Stimulated activated CD4-positive, alpha-beta T cell treated with anti-CD3 and anti-CD28 coated beads, Interleukin-4, amount 100 ng/mL, for 24 hours (primary cell): ENCODE measurements at regions not wholly inside any gene's neighbourhood (a gene's known extent, or its start where the extent isn't known, plus 50 kb on each side); places are given as distances from the start of the nearest gene placed in this dataset.

Experiments
- DNase-seq: peaks from one replicate; pipeline ENCODE4 v3.0.0-alpha.2; 2020

DNA sequence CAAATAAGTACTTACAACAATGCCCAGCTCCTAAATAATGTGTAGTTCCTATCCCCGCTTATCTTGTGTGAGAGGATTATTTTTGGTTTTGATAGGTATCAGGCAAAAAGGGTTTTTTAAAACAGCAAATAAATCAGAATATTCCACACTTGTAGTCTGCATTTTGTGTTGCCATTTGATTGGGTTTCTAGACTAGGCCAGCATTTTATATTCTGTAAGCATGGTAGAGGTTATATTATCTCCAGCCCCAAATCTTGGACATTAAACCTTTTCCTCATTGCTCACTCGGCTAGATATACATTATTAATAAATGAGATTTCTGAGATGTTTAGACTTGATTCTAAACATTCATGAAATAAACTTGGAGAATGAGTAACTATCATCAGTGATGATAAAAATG, 165.7 kb upstream of the C1orf21 start:
- DNase-seq = no peak

DNA sequence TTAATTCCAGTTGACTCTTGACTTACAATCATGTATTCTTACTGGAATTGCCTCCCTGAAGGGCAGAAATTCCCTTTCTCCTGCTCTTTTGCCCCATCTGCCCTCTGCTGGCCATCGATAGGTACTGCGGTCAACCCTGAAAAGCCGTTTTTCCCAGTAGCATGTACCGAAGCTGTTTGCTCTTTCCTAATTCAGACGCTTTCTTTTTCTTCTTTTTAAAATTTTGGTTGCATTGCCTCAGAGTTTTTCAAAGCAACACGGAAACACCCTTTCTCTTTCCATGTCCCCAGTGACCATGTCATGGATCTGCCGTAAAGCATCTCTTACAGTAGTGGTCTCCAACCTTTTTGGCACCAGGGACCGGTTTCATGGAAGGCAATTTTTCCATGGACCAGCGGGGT, 164.2 kb upstream of the C1orf21 start:
- DNase-seq = peak; percentile 46

DNA sequence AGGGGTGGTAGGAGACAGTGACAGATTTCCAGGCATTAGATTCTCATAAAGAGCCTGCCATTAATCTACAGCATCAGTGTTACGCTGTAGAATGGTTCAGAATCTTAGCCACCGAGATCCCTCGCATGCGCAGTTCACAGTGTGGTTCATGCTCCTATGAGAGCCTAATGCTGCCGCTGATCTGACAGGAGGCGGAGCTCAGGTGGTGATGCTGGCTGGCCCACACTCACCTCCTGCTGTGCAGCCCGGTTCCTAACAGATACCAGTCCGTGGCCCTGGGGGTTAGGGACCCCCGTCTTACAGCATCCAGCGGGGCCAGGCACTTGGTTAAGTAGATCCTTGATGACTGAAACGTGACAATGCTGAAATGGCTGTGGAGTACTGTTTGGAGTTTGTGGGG, 163.6 kb upstream of the C1orf21 start:
- no peak for DNase-seq

DNA sequence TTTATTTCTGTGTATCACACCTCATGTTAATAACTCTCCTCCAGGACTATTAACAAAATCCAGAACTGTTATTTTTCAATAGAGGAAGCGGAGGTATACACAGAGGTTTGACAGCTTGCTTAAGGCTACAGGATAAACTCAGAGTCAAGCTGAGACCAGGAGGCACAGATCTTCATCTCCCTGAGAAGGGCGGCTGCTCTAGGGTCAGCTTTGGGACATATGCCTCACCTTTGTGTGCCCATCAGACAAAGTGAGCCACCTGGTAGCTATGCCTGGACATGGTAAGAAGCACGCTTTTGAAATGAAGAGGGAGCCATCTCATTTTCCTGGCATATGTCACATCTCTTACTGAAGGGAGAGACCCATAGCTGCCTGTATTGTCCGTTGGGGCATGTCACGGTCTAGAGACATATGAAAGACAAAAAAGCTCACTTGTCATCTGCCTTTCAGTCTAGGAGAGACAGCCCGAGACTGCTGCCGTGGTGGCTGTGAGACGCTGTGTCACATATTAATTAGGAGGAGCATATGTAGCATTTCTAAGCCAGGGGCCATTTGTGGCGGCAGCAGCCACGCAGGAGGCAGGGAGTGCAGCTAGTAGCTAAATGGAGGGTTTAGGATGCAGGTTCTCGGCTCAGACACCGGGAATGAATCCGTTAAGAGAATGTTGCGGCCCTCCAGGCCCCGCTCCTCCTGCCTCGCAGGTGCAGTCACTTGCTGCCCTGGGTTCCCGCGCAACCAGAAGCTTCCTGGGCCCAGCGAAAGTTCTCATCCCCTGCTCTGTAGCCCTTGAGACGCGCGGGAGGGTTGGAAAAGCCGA, 161.3 kb upstream of the C1orf21 start:
- no peak for DNase-seq

DNA sequence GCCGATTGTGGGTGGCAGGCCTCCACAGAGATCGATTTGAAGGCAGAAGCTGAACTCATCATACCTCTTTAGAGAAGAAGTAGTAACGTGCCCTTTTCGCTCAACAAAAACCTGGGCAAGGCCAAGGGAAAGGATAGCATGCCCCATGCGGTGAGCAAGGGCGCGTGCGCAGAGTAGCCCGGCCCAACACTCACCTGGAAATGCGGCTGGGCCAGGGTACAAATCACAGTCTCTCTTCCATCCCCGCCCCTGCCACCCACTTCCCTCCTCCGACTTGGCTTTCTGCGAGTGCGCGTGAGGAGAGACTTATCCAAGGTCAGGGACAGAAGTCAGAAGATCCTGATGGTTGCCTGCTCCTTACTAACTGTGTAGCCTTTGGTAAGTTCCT, 160.7 kb upstream of the C1orf21 start:
- DNase-seq = no peak

DNA sequence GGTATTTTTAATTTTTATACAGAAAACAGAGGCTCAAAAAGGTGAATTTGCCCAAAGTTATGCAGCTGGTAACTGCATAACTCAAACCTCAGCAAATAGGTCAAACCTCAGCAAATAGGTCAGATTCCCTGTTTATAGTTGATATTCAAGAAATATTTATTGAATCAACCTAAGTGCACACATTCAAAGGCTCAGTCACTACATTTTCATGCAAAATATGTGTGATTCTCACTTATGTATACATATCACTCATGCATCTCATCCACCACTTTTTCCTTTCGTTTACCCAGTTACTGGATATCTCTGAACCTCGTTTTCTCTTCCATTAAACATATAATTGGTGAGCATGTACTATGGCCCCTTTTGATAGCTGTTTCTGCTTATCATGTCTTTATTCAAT, 158.3 kb upstream of the C1orf21 start:
- no peak for DNase-seq

DNA sequence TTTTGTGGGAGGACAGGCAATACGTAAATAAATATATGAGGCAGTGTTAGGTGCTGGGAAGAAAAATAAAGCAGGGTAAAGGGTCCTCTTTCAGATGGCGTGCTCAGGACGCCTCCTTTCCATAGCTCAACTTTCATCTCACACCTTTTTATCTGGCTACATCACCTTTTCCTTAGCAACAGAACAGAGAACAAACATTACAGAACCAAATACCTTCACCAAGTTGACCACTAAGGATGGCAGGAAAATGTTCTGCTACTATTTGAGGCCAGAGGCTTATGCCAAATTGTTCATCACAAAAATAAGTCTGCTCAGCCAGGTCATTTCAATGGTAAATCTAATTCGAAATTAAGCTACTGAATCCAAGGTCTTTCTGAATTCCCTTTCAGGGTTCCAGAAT, 149.2 kb upstream of the C1orf21 start:
- DNase-seq = no peak

DNA sequence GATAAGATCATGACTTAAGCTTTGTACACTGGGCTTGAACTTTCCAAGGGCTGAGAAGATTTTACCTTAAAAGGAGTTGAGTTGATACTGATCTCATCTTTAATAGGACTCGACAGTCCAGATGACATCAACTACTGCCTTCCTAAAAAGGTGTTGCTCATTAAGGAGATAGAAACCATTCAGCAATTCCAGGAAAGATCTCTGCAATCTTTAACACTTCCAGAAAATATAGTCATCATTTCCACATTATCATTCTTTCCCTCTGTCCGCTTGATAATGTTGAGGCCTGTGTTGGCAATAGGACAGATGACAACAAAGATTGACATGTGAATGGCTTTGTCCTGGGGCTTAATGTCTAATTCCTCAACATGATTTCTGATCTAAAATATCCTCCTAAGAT, 145.4 kb upstream of the C1orf21 start:
- no peak for DNase-seq

DNA sequence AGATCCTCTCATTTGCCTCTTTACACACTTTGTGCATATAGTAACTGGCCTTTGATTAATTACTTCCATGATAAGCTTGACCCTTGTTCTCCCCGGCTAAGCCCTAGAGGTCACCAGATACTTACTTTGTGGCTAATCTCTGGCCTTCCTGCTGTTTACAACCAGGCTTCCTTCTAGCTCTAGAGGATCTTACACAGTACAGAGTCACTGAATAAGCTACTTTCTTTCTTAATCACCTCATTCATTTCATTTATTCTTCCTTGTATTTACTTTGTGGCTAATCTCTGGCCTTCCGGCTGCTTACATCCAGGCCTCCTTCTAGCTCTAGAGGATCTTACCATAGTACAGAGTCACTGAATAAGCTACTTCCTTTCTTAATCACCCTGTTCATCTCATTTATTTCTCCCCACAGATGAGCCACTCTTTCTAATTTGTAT, 144.3 kb upstream of the C1orf21 start:
- DNase-seq = no peak

DNA sequence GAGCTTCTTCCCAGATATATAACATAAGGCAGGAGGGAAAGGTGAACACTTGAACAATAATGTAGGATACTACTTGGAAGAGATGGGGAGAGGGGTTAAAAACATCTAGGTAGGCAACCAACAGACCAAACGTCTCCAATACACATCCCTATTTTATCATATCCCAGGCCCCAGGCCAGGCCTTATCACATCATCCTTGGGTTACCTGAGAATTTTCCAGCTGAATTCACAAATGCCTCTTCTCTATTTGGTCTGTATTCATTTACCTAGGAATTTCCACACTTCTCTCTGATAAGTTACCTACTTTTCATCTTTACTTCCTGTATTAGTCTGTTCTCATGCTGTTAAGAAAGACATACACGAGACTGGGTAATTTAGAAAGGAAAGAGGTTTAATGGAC, 141.9 kb upstream of the C1orf21 start:
- DNase-seq = no peak

DNA sequence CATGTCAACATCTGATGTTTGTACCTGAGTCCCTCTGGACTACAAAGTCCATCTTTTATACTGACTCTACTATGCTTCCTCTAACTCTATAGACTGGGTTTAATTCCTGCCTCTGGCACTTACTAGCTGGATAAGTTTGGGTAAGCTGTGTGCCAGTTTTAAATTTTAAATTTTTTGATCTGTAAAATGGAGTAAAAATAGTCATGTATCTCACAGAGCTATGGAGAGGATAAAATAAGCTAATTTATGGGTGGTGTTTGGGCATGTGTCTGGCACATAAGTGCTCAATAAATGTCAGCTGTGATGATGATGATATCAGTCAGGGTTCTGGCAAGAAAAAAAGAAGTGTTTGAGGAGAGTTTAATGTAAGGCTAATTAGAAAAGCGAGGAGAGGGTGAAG, 139.2 kb upstream of the C1orf21 start:
- DNase-seq = no peak

DNA sequence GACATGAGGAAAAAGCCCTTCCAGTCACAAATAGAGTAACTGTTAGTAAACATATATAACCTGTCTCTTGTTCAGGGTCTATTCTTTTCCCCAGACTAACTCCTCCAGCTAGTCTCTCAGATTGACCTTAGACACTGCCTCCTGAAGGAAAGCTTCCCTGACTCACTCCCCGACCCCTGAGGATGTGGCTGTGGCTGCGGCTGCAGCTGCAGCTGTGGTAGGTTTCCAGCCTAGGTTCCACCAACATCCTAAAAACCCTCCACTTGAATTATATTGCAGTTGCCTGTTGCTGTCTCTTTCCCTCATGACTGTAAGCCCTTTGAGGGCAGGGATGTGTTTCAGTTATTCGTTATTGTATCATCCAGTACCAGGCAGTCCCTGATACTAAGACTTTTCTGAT, 132.9 kb upstream of the C1orf21 start:
- DNase-seq = no peak

DNA sequence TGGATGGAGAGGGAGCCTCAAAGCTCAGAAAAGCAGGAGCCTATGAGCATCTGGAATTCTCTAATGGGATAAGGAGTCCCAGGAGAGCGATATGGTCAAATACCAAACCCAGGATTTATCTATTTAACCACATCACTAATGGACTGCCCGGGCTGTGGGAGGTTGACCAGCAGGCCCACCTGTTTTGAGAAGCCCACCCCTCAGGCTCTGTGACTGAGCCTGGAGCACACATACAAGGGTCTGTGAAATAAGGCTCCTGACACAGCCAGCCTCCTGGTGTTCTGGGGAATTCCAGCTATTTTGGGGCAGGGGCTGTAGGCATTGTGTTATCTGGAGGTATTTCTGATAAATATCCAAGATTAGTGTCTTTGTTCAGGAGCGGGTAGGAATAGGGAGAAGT, 132.0 kb upstream of the C1orf21 start:
- no peak for DNase-seq

DNA sequence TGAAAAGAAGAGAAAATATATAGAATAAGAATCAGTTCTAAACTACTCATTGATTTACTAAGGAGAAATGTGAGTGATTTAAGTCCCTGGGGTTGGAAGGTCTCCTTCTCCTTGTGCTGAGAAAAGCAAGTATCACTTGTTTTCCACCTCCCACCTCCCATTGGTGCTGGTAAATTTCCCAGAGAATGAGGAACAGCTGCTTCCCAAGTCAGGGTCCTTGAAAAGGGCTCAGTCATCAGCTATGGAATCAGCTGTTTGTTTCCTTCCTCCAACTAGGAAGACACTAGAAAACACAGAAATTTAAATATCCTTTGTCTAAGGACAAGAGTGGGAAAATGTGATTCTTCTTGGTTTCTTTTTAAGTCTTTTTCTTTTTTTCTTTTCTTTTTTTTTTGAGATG, 131.3 kb upstream of the C1orf21 start:
- no peak for DNase-seq

DNA sequence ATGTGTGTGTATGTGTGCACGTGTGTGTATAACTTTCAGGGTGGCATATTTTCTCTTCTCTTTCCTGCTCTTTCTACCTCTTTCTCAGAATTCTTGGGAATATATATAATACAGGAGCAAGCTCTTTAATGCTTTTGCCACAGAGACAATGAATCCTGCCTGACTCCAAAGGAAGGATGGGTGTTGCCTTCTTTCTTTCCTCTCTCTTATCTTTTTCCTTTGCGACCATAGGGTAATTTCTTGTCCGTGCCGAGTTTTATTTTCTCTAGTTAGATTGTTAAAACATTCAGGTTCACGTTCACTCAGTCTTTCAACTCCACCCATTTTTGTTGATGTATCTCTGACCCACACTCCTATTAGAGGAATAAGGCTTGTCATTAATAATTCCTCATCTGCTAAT, 129.0 kb upstream of the C1orf21 start:
- no peak for DNase-seq

DNA sequence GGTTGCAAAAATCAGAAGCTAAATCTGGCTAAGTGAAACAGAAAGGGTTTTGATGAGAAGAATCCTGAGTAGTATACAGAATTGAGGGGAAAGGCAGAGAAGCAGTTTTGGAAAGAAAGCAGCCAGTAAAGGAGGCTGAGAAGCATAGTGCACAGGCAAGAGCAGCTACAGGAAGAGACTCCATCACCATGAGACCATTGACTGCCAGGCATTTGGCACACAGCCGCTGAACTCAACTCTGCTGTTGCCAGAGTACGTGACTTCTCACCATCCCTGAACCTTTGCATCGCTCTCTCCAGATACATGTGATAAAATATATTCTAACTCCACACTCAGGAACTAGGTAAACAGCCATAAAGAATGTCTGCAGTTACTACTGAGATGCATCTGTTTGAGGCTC, 128.3 kb upstream of the C1orf21 start:
- no peak for DNase-seq

DNA sequence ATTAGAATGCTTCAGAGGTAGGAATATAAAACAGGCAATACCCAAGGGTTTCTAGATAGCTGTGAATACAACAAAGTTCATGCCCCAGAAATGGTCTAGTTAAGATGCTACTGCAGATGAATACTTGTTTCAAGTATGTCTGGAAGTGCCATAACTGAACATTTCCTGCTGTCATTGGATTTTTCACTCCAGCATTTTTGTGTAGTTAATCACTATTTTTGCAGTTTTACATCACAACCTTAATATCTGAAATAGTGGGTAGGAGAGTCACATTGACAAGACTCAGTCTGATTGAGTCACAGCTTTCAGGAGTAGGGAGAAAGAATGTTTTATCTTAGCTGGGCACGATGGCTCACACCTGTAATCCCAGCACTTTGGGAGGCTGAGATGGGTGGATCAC, 126.4 kb upstream of the C1orf21 start:
- DNase-seq = no peak

DNA sequence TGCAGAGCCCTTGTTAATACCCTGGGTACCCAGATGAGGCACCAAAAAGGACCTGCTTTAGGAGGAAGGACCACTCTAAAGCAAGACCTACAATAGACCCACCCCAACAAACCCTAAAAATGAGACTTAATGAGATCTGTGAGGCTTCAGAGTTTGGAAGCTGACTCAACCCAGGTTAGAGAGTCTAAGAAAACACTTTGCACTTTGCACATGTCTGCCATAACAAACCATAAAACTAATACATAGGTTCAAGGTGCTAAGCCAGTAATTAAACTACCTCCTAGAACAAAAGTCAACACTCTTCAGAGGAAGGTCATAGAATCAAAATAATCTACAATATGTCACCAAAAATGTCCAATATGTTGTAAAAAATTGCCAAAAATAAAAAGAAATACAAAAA, 124.7 kb upstream of the C1orf21 start:
- DNase-seq = no peak

DNA sequence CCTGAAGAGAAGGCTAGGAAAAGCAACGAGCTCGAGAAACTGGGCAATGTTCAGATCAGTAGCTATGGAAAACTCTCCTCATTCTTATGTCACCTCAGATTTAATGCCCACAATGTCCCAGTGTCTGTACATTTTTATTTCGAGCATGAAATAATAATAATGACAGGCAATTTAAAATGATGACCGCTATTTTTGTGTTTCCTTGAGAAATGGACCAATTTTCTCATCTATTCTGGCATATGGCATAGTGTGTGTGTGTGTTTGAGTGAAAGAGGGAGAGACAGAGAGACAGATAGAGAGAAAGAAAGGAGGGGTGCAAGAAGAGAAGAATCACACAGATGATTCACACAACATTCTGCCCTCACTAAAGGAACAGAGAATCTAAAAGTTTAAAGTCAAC, 119.1 kb upstream of the C1orf21 start:
- no peak for DNase-seq

DNA sequence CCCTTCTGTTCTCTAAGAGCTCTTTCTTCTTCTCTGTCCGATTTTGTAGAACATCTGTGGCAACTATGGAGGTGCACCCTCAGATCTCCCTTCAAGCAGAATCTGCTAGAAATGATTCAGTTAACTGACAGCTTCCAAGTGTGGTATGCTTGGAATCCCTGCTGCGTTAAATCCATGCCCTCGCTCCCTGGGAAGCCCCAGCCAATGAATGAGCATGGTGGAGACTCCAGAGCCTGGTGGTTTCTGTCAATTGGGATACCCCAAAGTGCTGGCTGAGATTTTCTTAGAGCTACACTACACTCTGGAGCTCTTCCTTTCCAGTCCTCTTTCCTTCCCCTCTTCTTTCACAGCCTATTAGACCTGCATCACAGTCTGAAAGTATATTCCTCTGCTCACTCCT, 116.3 kb upstream of the C1orf21 start:
- no peak for DNase-seq

DNA sequence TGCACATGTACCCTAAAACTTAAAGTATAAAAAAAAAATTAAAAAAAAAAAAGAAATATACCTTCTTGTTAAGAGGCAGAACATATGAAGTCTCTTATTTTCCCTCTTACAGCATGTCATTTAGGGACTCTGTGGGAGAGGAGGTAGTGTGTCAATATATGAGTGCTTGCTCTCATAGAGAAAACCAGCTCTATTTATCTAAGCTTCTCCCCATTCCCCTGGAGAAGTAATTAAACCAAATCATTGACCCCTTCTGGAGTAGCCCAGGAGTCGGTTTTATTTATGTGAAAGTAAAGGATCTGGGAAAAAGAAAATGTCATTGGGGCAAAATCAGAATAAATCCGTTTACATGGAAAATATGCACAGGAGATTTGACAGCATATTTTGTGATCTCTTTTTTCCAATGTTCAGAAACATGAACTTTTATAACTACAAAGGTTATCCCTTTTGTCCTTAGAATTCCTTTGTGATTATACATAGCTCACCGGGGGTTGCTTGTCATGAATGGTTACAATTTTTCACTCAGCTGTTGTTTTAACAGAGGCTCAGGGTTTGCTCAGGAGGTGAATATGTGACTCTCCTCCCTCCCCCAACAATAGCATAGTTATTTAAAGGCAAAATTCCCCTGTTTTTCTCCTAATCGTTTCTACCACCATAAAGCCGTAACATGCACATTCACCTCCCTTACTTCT, 114.5 kb upstream of the C1orf21 start:
- DNase-seq = no peak

DNA sequence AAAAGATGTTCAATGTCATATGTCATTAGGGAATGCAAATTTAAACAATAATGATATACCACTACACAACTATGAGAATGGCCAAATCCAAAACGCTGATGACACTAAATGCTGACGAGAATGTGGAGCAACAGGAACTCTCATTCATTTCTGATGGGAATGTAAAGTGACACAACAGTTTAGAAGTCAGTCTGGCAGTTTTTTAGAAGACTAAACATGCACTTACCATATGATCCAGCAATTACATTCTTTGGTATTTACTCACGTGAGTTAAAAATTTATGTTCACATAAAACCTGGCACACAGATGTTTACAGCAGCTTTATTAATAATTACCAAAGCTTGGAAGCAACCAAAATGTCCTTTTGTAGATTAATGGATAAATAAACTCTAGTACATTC, 110.4 kb upstream of the C1orf21 start:
- DNase-seq = no peak

DNA sequence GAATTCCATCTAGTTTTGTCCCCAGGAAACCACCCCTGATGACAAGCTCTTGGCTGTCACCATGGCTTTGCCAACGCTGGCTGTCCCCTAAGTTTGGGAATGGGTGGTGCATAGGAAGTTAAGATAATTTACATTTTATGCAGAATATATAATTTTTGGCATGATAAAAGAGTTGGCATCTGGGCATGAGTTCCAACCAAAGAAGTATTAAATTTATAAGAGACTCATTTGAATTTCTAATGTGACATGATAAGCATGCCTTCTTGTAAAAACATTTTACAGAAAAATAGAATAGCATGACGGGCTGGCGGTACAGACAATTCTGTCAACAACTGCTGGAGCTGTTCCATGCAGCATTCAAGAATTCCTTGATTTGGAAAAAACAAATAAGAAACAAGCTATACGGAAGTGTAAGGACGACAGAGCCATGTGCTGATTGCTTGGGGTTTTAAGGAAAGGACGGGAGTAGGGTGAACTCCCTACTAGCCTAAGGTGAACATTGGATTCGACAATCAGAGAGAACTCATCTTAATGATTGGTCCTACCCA, 106.8 kb upstream of the C1orf21 start:
- DNase-seq = no peak

DNA sequence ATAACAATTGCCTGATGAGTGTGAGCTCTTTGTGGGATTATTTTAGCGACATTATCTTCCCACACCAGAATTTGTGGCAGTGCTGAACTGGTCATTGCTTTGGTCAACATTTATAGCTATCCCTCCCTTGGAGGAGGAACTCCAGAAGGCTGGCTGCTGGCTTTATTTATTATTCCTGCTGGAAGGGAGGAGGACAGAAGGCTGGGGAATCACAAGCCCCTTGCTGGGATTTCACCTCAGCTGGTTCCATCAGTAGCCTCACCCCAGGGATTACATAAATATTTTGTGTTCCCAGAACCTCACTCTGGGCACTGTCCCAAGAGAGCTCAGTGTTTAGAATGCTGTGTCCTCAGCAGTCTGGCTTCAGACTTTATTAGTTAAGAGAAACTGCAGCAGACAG, 102.8 kb upstream of the C1orf21 start:
- DNase-seq = no peak

DNA sequence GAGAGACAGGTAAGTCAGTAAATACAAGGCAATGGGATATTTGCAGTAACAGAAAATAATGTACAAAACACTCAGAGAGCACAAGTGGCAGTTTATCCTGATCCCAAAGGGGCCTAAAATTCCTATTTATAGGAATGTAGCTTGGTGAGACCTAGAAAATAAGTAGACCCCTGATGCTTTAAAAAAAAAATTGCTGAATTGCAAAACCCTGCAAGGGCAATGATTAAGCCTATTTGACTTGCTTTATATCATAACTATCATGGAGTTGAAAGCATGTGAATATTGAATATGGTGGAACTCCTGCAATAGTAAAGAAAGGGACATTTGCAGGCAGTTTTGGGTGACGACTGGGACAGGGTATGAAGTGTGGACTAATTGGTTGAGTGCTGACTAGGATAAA, 101.9 kb upstream of the C1orf21 start:
- DNase-seq = no peak
